ENCODE measurements at regions not wholly inside any gene's neighbourhood (a gene's known extent, or its start where the extent isn't known, plus 50 kb on each side); places are given as distances from the start of the nearest gene placed in this dataset.

DNA sequence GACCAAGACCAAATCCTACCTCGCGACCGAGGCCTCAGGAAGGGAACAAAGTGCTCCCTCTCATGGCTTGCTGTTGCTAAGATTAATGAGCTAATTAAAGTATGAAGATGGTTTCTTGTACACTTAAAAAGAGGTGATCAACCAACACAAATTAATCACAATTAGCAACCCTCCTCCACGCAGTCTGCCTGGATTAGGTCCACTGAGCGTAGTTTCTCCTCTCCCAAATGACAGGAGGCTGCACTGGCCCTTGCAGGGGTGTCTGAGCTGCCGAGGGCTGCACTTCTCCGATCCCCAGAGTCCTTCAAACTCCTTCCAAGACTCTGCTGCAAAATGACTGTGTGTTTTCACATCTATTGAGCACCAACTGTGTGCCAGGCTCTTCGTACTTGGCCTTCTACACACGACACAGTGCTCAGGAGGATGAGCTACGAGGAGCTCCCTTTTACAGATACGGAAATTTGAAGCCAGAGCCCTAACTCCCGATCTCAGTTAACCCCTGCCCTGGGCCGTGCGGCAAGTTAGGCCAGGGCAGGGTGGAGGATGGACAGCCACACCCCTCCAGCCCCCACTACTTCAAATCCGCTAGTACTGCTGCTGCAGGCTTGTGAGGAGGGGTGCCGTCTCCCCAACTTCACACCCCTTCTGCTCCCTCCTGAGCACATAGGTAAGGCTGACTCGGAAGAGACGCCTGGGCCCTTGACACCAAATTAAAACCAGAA, 101.0 kb upstream of the LINGO1 start:
- TF ChIP-seq, protein P1, sequence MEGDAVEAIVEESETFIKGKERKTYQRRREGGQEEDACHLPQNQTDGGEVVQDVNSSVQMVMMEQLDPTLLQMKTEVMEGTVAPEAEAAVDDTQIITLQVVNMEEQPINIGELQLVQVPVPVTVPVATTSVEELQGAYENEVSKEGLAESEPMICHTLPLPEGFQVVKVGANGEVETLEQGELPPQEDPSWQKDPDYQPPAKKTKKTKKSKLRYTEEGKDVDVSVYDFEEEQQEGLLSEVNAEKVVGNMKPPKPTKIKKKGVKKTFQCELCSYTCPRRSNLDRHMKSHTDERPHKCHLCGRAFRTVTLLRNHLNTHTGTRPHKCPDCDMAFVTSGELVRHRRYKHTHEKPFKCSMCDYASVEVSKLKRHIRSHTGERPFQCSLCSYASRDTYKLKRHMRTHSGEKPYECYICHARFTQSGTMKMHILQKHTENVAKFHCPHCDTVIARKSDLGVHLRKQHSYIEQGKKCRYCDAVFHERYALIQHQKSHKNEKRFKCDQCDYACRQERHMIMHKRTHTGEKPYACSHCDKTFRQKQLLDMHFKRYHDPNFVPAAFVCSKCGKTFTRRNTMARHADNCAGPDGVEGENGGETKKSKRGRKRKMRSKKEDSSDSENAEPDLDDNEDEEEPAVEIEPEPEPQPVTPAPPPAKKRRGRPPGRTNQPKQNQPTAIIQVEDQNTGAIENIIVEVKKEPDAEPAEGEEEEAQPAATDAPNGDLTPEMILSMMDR (conservative IDR thresholded peaks at IDR 0.05 in 1 of 2, IDR thresholded peaks at IDR 0.05 in 1 of 2; ENCODE audit: extremely low read depth in 1 of 2, insufficient read depth in 1 of 2, low read depth in 1 of 2, low read length in 2 of 2), result no peak
- no peak for TF ChIP-seq EZH2 (IDR thresholded peaks at IDR 0.05; ENCODE audit: borderline replicate concordance, low read length)
